Astrocyte (in vitro differentiated cells and primary cell): ENCODE measurements at regions not wholly inside any gene's neighbourhood (a gene's known extent, or its start where the extent isn't known, plus 50 kb on each side); places are given as distances from the start of the nearest gene placed in this dataset.

Experiments
- DNase-seq: peaks from one replicate; pipeline ENCODE4 v3.0.0-alpha.2; 2010; ENCODE audit warnings: low read depth
- FAIRE-seq: peaks from 2 replicates; lab custom pipeline; 2011; peaks lifted over from hg19 to GRCh38; lab: Jason Lieb, UNC
- H2AFZ ChIP-seq: 2 replicates; pipeline ENCODE4 v1.6.0; 2012; ENCODE audit warnings: low read depth, low read length, inconsistent platforms
- H3K27ac ChIP-seq: 2 replicates; pipeline ENCODE4 v1.5.1; 2011; ENCODE audit warnings: low read depth, low read length, inconsistent platforms
- H3K27me3 ChIP-seq: 2 replicates; pipeline ENCODE4 v1.6.0; 2011; ENCODE audit warnings: low read length, inconsistent platforms; ENCODE audit not compliant: insufficient read depth
- H3K36me3 ChIP-seq: 2 replicates; pipeline ENCODE4 v1.5.1; 2011; ENCODE audit warnings: low read length, inconsistent platforms; ENCODE audit not compliant: insufficient read depth
- H3K4me1 ChIP-seq: 2 replicates; pipeline ENCODE4 v1.5.1; 2011; ENCODE audit warnings: low read length, inconsistent platforms; ENCODE audit not compliant: insufficient read depth
- H3K4me2 ChIP-seq: 2 replicates; pipeline ENCODE4 v1.6.0; 2012; ENCODE audit warnings: low read length, inconsistent platforms
- H3K4me3 ChIP-seq: 2 replicates; pipeline ENCODE4 v1.5.1; 2011; ENCODE audit warnings: low read depth, mild to moderate bottlenecking, low read length, inconsistent platforms; ENCODE audit not compliant: insufficient read depth
- H3K79me2 ChIP-seq: 2 replicates; pipeline ENCODE4 v1.6.0; 2012; ENCODE audit warnings: mild to moderate bottlenecking, low read length, inconsistent platforms; ENCODE audit not compliant: insufficient read depth
- H3K9ac ChIP-seq: 2 replicates; pipeline ENCODE4 v1.6.0; 2012; ENCODE audit warnings: mild to moderate bottlenecking, low read length, inconsistent platforms
- H3K9me3 ChIP-seq: 2 replicates; pipeline ENCODE4 v1.5.1; 2012; ENCODE audit warnings: low read depth, mild to moderate bottlenecking, low read length, inconsistent platforms; ENCODE audit not compliant: insufficient read depth
- H4K20me1 ChIP-seq: 2 replicates; pipeline ENCODE4 v1.6.0; 2012; ENCODE audit warnings: low read length, inconsistent platforms; ENCODE audit not compliant: insufficient read depth
- H3K27ac Mint-ChIP-seq: one replicate; pipeline ENCODE4 v1.8.0; 2021; ENCODE audit warnings: mild to moderate bottlenecking, mixed read lengths; ENCODE audit not compliant: unreplicated experiment
- H3K27me3 Mint-ChIP-seq: one replicate; pipeline ENCODE4 v1.8.0; 2021; ENCODE audit warnings: low read depth, mixed read lengths; ENCODE audit not compliant: unreplicated experiment
- H3K36me3 Mint-ChIP-seq: one replicate; pipeline ENCODE4 v1.8.0; 2021; ENCODE audit warnings: low read depth, mixed read lengths; ENCODE audit not compliant: unreplicated experiment
- H3K4me1 Mint-ChIP-seq: one replicate; pipeline ENCODE4 v1.8.0; 2021; ENCODE audit warnings: low read depth, mixed read lengths; ENCODE audit not compliant: unreplicated experiment
- H3K4me3 Mint-ChIP-seq: one replicate; pipeline ENCODE4 v1.8.0; 2021; ENCODE audit warnings: mild to moderate bottlenecking, moderate library complexity, mixed read lengths; ENCODE audit not compliant: unreplicated experiment
- H3K9me3 Mint-ChIP-seq: one replicate; pipeline ENCODE4 v1.8.0; 2021; ENCODE audit warnings: mild to moderate bottlenecking, mixed read lengths; ENCODE audit not compliant: unreplicated experiment
- CTCF ChIP-seq: IDR thresholded peaks from 2 replicates; pipeline ENCODE4 v1.5.1; 2011; ENCODE audit warnings: low read depth, mild to moderate bottlenecking, inconsistent platforms, low read length, moderate library complexity; ENCODE audit not compliant: insufficient read depth
- EZH2 ChIP-seq: IDR thresholded peaks from 2 replicates; pipeline ENCODE4 v1.6.1; 2012; ENCODE audit warnings: mild to moderate bottlenecking, low read length, inconsistent platforms; ENCODE audit not compliant: insufficient read depth

- FAIRE-seq: no peak
- H3K36me3 ChIP-seq: no peaks in the 10 kb centered on the region
- H3K4me3 ChIP-seq: no peak overlapping the region
- no peaks in the 10 kb centered on the region for H3K79me2 ChIP-seq
- H3K36me3 Mint-ChIP-seq: no peaks in the 10 kb centered on the region
- no peaks in the 10 kb centered on the region for H3K9me3 ChIP-seq
- H3K9ac ChIP-seq: no peak overlapping the region
- no peak overlapping the region for H3K4me3 Mint-ChIP-seq
- no peaks in the 10 kb centered on the region for H4K20me1 ChIP-seq
- H3K4me1 Mint-ChIP-seq: no peaks in the 10 kb centered on the region
- no peak overlapping the region for H2AFZ ChIP-seq
- no peaks in the 10 kb centered on the region for H3K27me3 Mint-ChIP-seq
- peaks cover 18% of the 10 kb centered on the region for H3K9me3 Mint-ChIP-seq
- no peak overlapping the region for H3K27ac ChIP-seq
- no peak for DNase-seq
- H3K4me2 ChIP-seq: no peak overlapping the region
- no peaks in the 10 kb centered on the region for H3K4me1 ChIP-seq
- H3K27me3 ChIP-seq: no peaks in the 10 kb centered on the region
- TF ChIP-seq EZH2 (no peak), CTCF (no peak)
- H3K27ac Mint-ChIP-seq: no peak overlapping the region
Measured at GRCh38 chr10:61189912-61190311, 245.9 kb upstream of the RHOBTB1 start.

DNA sequence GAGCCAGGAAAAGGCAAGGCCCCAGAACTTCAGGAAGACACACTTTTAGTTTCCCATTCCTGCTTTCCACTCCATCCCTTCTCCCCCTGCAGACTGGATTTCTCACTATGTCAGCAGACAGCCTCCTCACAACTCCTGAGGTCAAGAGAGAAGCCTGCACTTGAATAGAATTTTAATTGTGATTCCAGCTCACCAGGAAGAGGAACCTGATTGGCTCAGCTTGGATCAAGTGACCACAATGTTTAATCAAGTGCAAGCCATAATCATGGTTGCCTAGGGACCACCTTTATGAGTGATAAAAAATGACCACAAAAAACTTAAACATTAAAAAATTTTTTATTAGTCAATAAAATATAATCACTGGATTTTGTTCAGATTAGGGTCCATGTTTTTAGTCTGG, 244.7 kb upstream of the RHOBTB1 start:
- Mint-ChIP-seq H3K9me3 (peaks cover 16% of the 10 kb centered on the region), H3K4me3 (no peak overlapping the region), H3K27ac (no peak overlapping the region), H3K4me1 (no peaks in the 10 kb centered on the region), H3K36me3 (no peaks in the 10 kb centered on the region), H3K27me3 (no peaks in the 10 kb centered on the region)
- H3K9ac ChIP-seq: no peak overlapping the region
- no peak overlapping the region for H3K4me3 ChIP-seq
- no peaks in the 10 kb centered on the region for H3K27me3 ChIP-seq
- FAIRE-seq (no peak), DNase-seq (no peak)
- TF ChIP-seq CTCF (no peak), EZH2 (no peak)
- no peak overlapping the region for H2AFZ ChIP-seq
- no peak overlapping the region for H3K27ac ChIP-seq
- no peaks in the 10 kb centered on the region for H4K20me1 ChIP-seq
- H3K9me3 ChIP-seq: no peaks in the 10 kb centered on the region
- H3K79me2 ChIP-seq: no peaks in the 10 kb centered on the region
- H3K4me2 ChIP-seq: no peak overlapping the region
- H3K36me3 ChIP-seq: no peaks in the 10 kb centered on the region
- H3K4me1 ChIP-seq: no peaks in the 10 kb centered on the region

- no peak for DNase-seq
- Histone ChIP-seq H3K27ac (no peak overlapping the region), H3K9me3 (no peaks in the 10 kb centered on the region), H3K79me2 (no peaks in the 10 kb centered on the region), H3K4me3 (no peak overlapping the region), H3K27me3 (no peaks in the 10 kb centered on the region), H3K9ac (no peak overlapping the region), H2AFZ (no peak overlapping the region), H3K36me3 (no peaks in the 10 kb centered on the region), H3K4me1 (no peaks in the 10 kb centered on the region), H3K4me2 (no peak overlapping the region), H4K20me1 (no peaks in the 10 kb centered on the region)
- H3K4me3 Mint-ChIP-seq: no peak overlapping the region
- no peaks in the 10 kb centered on the region for H3K36me3 Mint-ChIP-seq
- no peak for FAIRE-seq
- no peak overlapping the region for H3K27ac Mint-ChIP-seq
- H3K27me3 Mint-ChIP-seq: no peaks in the 10 kb centered on the region
- H3K4me1 Mint-ChIP-seq: no peaks in the 10 kb centered on the region
- peaks cover 11% of the 10 kb centered on the region for H3K9me3 Mint-ChIP-seq
- TF ChIP-seq EZH2: no peak
- TF ChIP-seq CTCF: no peak
Measured at GRCh38 chr10:61188101-61188500, 244.1 kb upstream of the RHOBTB1 start.
